NOMO-1 treated with dmso at 0.1 percent for 144 hours (cell line): ENCODE measurements at regions not wholly inside any gene's neighbourhood (a gene's known extent, or its start where the extent isn't known, plus 50 kb on each side); places are given as distances from the start of the nearest gene placed in this dataset.

ENCODE experiments used
- DNase-seq: peaks from one replicate; lab custom pipeline; 2025; ENCODE audit not compliant: unreplicated experiment; lab: John Stamatoyannopoulos, UW

DNA sequence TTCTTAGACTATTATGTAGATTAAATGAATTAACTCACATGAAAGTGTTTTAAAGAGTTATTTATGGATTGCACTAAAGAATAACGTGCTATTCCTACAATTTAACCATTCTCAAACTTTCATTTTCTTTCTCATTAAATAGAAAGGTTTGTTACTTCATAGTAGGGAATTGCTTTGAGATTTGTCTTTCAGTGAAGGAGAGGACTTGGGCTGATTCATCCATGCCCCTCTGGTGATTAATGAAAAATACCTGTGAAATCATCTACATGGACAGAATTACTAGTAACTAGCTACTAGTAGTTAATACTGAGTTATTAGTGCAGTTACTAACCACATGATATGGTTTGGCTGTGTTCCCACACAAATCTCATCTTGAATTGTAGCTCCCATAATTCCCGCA is 275.8 kb upstream of the CDH20 start:
- no peak for DNase-seq

DNA sequence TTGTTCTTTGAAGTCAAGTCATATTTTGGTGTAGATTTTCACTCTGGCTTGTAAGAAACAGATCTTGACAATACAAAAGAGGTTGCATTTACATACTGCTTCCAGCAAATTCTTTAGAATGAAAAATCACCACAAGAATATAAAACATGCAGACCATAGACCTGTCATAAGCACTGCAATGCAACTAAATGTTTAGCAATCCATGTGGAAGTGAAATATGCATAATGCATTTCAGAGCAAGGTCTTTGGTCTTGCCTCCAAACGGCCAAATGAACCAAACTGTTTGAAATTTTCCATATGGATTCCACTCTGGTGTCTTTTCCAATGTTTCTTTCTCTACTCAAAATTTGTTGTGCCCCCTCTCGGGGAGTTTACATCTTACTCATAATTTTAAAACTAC is 271.0 kb upstream of the CDH20 start:
- DNase-seq = no peak

DNA sequence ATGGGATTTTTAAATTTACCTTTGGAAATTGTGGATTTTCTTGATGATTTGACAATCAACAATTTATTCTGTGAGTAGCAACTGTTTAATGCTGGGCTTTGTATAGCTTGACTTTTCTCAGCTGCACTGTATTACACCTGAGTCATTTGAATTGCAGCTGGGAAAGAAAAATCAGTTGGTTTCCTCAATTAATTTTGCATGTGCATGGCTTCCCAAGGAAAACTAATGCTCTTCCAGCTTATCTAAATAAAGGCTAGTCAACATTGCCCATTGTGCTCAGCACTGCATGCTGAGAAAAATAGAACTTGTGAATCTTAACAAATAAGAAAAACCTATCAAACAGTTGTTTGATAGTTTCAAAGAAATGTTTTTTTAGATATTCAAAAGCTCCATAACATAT is 268.3 kb upstream of the CDH20 start:
- no peak for DNase-seq

DNA sequence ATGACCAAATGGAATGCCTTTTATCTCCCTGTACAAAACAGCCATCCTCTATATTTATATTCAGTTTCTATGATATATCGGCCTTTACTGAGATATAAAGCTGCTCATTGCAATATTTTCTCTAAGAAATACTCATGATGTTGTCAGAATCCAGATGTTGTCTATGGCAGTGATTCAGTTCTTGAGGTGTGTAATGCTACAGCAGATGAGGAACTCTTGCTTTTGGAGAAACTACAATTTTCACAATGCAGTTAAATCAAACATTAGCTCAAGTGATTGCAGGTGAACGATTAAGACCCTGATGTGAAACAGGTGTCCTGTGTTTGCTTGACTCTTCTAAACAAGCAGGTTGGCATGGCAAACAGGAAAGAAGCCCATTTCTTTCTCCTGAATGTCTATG is 256.2 kb upstream of the CDH20 start:
- no peak for DNase-seq

DNA sequence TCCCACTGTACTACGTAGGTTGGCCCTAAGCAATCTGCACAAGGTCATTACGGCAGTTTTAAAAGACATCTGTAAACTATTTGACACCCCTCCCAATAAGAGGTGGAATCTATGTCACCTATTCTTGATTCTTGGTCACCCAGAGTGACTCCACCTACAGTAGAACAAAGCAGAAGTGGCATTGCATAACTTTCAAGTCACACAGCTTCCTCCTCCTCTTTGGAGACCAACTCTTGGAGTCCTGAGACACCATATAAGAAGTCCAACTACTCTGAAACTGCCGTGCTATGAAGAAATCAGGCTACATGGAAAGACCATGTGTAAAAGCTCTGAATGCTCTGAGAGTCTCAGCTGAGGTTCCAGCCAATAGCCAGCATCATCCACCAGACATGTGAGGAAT is 253.5 kb upstream of the CDH20 start:
- no peak for DNase-seq

DNA sequence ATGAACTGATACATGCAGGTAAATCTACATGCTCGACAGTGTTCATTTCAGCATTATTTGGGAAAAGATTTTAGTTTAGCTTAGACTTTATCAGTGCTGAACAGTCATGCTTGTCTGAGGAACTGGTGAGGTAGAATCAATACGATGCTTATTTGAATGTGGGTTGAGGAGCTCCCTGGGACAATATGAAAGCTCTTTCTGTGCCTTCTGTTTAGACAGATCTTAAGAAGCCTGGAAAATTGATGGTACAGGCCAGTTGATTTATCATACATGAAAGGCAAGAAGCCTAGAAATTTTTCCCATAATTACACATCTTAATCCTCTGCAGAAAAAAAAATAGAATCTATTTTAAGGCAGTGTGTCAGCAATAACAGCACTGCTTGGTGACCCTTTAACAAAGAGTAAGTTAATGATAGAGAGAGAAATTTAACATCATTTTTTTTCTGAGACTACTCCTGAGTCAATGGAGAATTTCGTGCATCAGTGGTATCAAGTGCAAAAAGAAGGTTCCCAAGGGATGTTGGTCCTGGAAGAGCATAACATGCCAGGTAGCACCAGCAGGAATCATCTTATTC is 252.2 kb upstream of the CDH20 start:
- DNase-seq = no peak

DNA sequence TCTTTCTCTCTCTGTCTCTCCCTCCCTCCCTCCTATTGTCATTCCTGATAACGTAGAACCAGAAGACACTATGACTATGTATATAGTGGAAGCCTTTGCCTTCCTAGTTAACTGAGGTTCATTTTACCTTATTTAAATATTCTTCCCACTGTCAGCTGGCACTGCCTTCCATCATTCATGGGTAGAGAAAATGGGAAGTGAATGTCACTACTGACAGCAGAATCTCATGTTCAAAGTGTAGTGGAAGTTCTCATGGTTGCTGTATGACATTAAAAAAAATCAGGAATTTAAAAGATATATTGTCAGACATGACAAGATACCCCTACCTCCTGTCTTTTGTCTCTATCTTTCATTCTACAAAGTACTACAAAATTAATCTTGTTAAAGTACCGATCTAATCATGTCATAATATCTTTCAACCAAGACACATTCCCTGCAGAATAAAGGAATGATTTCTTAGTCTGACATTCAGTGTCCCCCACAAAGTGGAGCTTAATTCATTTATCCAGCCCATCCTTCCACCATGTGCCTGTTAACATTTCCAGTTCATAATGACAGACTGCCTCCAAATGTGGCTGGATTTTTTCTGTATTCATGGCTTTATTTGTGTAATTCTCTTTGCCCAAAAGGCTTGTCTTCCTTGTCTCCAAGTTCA is 250.1 kb upstream of the CDH20 start:
- DNase-seq = no peak

DNA sequence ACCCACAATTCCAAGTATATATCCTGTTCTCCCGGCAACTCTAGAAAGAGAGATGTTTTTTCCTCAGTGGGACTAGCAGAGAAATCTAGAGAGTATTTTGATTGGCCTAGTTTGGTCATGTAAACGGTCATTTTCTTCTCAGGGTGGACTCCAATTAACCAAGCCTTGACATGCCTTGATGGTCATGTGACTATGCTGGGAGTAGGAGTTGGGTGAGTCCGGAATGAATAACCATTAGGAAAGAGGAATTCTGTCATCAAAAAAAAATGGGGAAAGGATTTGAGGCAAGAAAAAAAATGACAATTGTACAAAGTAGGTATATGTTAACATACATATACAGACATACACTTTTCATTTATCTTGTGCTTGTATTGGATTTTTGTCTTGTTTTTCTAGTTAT is 248.2 kb upstream of the CDH20 start:
- DNase-seq = no peak

DNA sequence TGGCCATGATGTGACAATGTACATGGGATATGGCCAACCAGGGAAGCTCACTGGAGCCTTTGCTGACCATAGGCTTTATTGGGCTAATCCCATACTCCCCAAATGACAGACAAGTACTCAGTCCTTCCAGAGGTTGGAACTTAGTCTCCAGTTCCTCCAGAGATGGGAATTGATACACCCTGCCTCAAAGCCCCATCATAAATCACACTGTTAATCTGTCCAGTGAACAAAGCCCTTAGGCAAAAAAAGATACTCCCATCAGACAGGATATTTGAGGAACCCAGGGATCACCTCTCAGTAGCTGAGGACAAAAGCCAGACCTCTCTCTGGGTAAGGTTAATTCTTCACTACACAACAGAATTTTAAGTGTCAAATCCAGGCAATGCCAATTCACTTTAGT is 247.5 kb upstream of the CDH20 start:
- no peak for DNase-seq

DNA sequence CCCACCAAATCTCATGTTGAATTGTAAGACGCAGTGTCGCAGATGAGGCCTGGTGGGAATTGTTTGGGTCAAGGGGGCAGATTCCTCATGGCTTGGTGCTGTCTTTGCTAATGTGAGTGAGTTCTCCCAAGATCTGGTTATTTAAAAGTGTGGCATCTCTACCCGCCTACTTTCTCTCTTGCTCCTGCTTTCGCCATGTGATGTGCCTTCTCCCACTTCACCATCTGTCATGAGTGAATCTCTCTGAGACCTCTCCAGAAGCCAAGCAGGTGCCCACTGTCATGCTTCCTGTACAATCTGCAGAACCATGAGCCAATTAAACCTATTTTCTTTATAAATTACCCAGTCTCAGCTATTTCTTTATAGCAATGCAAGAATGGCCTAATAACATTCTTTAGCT is 246.6 kb upstream of the CDH20 start:
- DNase-seq = no peak

DNA sequence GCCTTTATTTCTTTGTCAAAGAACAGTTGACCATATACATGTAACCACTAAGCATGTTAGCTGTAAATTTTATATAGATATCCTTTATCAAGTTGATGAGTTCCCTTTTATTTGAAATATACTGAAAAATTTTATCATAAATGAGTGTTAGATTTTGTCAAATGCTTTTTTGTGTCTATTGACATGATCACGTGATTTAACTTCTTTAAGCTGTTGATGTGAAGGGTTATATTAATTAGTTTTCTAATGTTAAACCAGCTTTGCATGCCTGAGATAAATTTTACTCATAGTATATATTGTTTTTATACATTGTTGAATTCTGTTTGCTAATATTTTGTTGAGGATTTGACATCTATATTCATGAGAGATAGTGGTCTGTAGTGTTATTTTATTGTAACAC is 241.9 kb upstream of the CDH20 start:
- no peak for DNase-seq

DNA sequence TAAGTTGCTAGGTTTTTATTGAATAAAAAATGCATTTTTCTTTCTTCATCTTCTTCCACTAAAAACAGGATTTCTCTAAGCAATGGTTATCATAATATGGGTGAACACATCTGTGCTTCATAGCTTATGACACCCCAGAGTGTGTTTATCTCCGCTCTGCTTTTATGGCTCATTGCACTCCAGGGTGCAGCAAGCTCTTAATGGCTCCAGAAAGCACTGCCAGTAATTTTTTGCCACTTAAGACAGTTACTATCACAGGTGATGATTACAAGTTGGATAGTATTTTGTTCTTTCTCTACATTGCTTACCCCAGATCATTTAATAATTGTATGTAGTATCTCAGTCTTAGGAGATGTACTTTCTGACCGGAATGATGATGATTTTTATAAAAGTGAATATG is 239.3 kb upstream of the CDH20 start:
- no peak for DNase-seq

DNA sequence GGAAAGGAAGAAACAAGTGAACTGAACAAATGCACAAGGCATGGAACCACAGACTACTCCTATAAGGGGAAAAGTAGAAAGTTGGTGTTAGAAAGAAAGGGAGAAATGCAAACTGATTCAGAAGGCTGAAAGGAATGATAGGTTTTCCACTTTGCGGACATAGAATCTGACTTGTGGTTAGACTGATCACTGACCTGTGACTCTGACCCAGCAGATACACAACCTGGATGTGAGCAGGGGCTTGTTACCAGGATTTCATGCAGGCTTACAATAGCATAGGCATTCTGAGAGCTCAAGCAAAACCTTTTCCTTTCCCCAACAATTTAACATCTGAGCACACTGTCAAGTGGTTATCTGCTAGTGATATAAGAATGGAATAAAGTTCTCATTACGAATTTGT is 237.0 kb upstream of the CDH20 start:
- no peak for DNase-seq

DNA sequence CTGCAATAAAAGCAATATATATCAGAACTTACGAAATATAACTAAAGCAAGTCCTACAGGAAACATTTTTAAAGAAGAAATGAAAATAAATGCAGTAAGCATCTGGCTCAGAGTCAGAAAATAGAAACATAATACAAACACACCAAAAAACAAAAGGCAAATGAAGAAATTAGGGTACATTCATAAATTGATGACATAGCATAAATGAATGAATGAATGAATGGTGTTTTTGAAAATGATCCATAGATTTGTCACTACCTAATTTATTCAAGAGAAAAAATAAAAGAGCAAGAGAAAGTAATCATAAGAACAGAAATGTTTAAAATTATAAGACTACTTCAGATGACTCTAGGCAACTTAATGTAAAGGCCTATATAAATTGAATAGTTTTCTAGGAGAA is 226.1 kb upstream of the CDH20 start:
- DNase-seq = no peak

DNA sequence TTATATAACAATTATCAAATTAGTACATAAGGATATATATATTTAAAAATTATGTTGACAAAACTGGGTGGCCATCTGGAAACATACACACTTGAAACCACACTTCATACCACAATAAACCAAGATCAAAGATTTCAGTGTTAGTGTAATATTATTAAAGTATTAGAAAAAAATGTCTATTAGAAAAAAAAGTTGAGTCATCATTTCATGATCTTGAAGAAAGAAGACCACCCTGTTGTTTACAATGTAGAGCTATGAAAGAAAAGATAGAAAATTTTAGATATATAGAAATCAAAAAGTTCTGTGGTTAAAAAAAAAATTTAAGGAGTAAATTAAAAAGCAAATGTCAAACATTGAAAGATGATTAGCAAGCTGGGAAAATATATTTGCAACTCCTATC is 224.5 kb upstream of the CDH20 start:
- no peak for DNase-seq

DNA sequence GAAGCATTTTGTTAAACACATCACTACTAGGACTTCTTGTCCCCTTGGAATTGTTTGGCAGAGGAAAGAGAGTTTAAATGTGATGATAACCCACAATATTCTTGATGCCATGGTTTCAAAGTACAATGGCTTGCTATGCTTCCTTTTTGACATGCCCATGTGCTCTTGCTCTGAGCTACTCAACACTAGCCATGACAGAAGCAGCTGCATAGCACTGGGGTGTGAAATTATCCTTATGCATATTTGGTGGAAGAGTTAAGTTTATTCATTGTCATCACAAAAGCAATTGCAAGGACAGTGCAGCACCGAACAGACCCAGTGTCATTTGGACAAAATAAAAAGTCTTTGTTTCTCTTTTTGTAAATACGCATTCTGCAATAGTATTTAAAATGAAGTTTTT is 209.9 kb upstream of the CDH20 start:
- DNase-seq = no peak

DNA sequence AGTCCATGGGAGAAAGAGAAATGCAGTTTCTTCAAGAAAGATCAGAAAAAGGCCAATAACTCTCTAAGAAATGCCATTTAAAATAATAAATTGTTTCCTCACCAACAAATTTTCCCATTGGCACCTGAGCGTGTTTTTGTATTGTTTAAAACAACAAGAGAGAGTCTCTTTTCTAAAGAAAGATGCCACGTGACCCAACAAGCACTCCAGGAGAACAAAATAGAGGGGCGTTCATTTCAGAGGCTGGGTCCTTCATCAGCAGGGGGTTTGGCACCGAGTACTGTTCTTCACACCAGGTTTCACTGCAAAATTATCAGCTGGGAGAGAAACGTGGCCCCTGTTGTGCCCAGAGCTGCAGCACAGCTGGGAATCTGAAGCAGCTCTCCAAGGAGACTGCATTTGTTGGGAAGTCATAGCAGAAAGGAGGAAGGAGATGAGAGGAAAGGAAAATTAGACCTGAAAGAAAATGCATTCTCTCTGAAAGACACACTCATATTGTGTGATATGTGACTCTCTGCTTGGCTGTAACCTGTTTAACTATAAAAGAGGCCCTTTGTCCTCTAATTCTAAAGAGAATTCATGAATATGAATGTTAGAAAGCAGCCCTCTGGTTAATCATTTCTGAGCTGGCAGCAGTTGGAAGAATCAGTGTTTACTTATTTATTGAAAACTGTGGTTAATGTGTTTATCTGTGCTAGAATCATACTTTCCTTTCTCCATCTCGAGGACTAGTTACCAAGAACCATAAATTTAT is 205.3 kb upstream of the CDH20 start:
- no peak for DNase-seq

DNA sequence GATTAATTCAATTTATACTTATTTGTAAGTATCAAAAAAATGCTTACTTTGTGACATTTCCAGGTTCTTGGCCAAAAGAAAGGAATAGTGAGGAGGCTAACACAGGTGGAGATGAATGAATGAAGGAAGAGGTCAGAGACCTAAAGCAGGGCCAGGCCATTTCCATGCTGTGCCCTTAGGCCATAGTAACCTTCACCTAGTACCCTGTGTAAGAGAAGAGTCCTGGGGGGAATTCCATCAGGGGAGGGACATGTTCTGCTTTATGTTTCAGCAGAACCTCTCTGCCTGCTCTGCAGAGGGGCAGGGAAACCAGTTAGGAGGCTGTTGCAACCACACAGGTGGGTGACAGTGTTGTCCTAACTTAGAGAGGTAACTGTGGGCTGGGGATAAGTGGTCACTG is 204.2 kb upstream of the CDH20 start:
- no peak for DNase-seq

DNA sequence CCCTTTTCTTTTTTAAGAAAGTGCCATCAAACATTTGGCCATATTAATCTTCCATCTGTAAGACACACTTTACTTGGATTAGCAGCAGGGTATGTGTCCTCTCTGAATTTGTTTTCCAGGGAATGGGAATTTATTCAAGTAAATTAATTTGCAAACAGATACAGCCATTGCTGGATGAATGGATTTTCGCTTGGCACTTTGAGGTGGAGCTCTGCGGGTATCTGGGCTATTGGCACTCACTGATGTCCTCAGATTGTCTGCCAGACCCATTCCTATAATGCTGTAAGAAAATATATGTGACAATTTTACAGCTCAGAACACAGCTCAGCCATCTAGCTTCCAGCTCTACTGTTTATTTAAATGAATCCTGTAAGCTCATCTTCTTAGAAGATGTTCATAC is 201.2 kb upstream of the CDH20 start:
- DNase-seq = no peak

DNA sequence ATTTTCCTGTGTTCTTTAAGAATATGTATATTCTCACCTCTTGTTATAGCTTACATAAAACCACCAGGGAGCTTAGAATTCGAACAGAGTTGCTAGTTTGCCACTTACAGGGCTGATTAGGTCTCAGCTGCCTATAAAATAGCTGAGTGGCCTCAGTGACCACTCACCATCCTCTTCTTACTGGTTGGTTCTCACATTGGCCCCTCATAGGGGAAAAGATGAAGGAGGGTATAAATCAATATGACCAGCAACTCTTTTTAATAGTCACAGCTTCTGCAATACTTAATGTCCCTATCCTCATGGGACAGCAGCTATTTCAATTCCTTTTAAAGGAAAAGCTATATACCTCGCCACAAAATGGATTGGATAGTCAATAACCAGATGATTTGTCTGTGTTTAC is 199.4 kb upstream of the CDH20 start:
- DNase-seq = no peak

DNA sequence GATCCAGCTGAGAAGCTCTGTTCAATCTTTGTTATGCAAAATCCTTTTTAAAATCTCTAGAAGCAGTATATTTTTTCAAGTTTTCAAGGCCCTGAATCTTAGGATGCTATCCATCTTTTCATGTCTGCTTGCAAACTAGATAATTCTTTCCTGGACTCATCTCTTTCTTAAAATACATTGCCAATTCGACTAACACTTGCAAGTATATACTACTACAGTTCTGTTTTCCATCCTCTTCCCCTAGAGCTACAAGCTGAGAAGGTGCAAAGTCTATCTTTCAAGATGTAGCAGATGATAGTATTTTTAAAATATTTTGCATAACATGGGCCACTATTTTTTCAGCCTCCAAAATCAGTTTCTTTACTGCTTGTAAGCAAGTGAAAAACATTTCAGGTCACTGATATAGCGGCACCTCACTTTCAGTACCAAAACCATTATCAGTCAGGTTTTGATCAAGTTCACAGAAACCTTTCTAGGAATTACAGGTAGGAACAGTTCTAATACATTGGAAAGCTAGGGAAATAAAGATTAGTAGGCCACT is 196.4 kb upstream of the CDH20 start:
- no peak for DNase-seq

DNA sequence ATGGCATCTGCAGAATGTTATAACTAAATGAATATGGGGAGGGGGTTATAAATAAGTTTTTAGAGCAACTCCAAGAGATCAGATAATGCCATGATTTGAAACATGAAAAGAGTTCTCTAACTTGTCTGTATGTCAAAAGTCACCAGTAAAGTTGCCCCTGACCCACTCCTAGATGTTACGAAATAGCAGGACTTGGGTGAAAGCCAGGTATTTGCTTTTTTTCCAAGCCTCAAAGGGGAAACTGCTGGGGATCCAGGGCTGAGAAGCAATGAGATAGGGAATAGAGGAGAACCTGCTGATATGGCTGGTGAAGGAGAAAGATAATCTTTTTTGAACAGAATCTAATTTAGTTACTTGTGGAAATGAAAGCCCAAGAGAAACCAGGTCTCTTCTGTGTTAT is 191.5 kb upstream of the CDH20 start:
- no peak for DNase-seq
